ENCODE measurements at regions not wholly inside any gene's neighbourhood (a gene's known extent, or its start where the extent isn't known, plus 50 kb on each side); places are given as distances from the start of the nearest gene placed in this dataset.

DNA sequence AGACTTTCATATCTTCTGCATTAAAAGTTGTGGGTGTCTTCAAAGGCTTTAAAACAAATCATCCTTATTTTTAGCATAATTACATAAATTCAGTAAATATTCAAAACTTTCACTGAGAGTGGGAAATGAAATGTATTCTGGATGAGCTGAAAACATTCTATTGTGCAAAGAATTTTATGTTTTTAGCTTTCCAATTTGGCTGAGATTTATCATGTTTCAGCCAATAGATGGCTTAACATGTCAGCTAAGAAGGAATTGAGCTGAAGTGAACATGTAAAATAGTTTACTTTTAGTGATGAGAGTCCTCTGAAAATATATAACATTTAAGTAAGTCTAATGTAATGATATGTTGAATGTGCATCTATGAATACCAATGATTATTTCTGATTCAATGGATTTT lies 213.5 kb upstream of the GIMD1 start:
- Histone ChIP-seq H3K36me3 (ENCODE audit: control insufficient read depth in 2 of 2, insufficient read depth in 1 of 2, low read length in 2 of 2) (no peaks in the 10 kb centered on the region), H3K4me1 (ENCODE audit: control insufficient read depth, insufficient read depth, low read length) (no peaks in the 10 kb centered on the region), H3K9me3 (ENCODE audit: control insufficient read depth, insufficient read depth, low read depth, low read length) (no peaks in the 10 kb centered on the region), H3K4me3 (ENCODE audit: low read depth, low read length) (no peak overlapping the region), H3K27ac (ENCODE audit: extremely low read depth, low read depth, low read length) (no peak overlapping the region)
- ChIA-PET CTCF (no interaction called here), POLR2A (no interaction called here)
- TF ChIP-seq, protein P1, sequence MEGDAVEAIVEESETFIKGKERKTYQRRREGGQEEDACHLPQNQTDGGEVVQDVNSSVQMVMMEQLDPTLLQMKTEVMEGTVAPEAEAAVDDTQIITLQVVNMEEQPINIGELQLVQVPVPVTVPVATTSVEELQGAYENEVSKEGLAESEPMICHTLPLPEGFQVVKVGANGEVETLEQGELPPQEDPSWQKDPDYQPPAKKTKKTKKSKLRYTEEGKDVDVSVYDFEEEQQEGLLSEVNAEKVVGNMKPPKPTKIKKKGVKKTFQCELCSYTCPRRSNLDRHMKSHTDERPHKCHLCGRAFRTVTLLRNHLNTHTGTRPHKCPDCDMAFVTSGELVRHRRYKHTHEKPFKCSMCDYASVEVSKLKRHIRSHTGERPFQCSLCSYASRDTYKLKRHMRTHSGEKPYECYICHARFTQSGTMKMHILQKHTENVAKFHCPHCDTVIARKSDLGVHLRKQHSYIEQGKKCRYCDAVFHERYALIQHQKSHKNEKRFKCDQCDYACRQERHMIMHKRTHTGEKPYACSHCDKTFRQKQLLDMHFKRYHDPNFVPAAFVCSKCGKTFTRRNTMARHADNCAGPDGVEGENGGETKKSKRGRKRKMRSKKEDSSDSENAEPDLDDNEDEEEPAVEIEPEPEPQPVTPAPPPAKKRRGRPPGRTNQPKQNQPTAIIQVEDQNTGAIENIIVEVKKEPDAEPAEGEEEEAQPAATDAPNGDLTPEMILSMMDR (tag by site-specific recombination; IDR thresholded peaks at IDR 0.05) = no peak
- TF ChIP-seq ZNF585B (tag by site-specific recombination; IDR thresholded peaks at IDR 0.05) = no peak
- TF ChIP-seq, protein P2, sequence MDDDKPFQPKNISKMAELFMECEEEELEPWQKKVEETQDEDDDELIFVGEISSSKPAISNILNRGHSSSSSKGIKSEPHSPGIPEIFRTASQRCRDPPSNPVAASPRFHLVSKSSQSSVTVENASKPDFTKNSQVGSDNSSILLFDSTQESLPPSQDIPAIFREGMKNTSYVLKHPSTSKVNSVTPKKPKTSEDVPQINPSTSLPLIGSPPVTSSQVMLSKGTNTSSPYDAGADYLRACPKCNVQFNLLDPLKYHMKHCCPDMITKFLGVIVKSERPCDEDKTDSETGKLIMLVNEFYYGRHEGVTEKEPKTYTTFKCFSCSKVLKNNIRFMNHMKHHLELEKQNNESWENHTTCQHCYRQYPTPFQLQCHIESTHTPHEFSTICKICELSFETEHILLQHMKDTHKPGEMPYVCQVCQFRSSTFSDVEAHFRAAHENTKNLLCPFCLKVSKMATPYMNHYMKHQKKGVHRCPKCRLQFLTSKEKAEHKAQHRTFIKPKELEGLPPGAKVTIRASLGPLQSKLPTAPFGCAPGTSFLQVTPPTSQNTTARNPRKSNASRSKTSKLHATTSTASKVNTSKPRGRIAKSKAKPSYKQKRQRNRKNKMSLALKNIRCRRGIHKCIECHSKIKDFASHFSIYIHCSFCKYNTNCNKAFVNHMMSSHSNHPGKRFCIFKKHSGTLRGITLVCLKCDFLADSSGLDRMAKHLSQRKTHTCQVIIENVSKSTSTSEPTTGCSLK (tag by site-specific recombination; IDR thresholded peaks at IDR 0.05) = no peak
- TF ChIP-seq ZNF654 (tag by site-specific recombination; IDR thresholded peaks at IDR 0.05; ENCODE audit: low read depth) = no peak
- no peak for TF ChIP-seq ZNF16 (tag by site-specific recombination; IDR thresholded peaks at IDR 0.05; ENCODE audit: low read depth)
- no peak for TF ChIP-seq KLF10 (tag by site-specific recombination; IDR thresholded peaks at IDR 0.05)
- TF ChIP-seq ZBTB8A (tag by site-specific recombination; IDR thresholded peaks at IDR 0.05) = no peak
- TF ChIP-seq SP2 (tag by site-specific recombination; IDR thresholded peaks at IDR 0.05) = no peak
- no peak for TF ChIP-seq ZNF416 (tag by site-specific recombination; IDR thresholded peaks at IDR 0.05)
- TF ChIP-seq BCL11A (tag by site-specific recombination; IDR thresholded peaks at IDR 0.05; ENCODE audit: low read depth) = no peak
- TF ChIP-seq, protein P3, sequence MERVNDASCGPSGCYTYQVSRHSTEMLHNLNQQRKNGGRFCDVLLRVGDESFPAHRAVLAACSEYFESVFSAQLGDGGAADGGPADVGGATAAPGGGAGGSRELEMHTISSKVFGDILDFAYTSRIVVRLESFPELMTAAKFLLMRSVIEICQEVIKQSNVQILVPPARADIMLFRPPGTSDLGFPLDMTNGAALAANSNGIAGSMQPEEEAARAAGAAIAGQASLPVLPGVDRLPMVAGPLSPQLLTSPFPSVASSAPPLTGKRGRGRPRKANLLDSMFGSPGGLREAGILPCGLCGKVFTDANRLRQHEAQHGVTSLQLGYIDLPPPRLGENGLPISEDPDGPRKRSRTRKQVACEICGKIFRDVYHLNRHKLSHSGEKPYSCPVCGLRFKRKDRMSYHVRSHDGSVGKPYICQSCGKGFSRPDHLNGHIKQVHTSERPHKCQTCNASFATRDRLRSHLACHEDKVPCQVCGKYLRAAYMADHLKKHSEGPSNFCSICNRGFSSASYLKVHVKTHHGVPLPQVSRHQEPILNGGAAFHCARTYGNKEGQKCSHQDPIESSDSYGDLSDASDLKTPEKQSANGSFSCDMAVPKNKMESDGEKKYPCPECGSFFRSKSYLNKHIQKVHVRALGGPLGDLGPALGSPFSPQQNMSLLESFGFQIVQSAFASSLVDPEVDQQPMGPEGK (tag by site-specific recombination; IDR thresholded peaks at IDR 0.05) = no peak
- TF ChIP-seq ZNF175 (tag by site-specific recombination; IDR thresholded peaks at IDR 0.05) = no peak
- TF ChIP-seq ZNF629 (tag by site-specific recombination; IDR thresholded peaks at IDR 0.05) = no peak
- TF ChIP-seq MEIS1 (CRISPR knock-in tag; IDR thresholded peaks at IDR 0.05; ENCODE audit: borderline replicate concordance) = no peak
- TF ChIP-seq ZNF473 (tag by site-specific recombination; IDR thresholded peaks at IDR 0.05) = no peak
- no peak for TF ChIP-seq ZNF10 (tag by site-specific recombination; IDR thresholded peaks at IDR 0.05)
- TF ChIP-seq ZNF211 (tag by site-specific recombination; IDR thresholded peaks at IDR 0.05; ENCODE audit: low read depth) = no peak

DNA sequence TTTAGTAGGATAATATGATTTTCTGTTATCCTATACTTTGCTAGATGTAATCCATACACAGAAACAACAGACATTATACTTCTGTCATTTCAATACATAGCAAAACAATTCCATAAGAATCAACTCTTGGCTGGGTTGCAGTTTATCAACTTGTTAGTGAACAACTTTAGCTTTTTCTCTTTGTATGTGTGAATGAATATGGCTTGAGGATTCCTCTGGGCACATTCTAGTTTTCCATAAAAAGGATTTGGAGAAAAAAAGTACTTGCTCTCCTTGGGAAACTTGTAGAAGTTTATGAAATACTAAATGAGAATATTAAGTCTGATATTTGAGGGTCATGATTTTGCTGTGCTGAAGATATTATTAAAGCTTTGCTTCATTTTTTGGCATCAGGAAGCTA lies 210.7 kb upstream of the GIMD1 start:
- H3K4me3 ChIP-seq (ENCODE audit: low read depth, low read length) = no peak overlapping the region
- ChIA-PET POLR2A (no interaction called here), CTCF (no interaction called here)
- H3K27ac ChIP-seq (ENCODE audit: extremely low read depth, low read depth, low read length) = no peak overlapping the region
- no peaks in the 10 kb centered on the region for H3K36me3 ChIP-seq (ENCODE audit: control insufficient read depth in 2 of 2, insufficient read depth in 1 of 2, low read length in 2 of 2)
- H3K9me3 ChIP-seq (ENCODE audit: control insufficient read depth, insufficient read depth, low read depth, low read length) = no peaks in the 10 kb centered on the region
- H3K4me1 ChIP-seq (ENCODE audit: control insufficient read depth, insufficient read depth, low read length) = no peaks in the 10 kb centered on the region
- TF ChIP-seq, protein P4, sequence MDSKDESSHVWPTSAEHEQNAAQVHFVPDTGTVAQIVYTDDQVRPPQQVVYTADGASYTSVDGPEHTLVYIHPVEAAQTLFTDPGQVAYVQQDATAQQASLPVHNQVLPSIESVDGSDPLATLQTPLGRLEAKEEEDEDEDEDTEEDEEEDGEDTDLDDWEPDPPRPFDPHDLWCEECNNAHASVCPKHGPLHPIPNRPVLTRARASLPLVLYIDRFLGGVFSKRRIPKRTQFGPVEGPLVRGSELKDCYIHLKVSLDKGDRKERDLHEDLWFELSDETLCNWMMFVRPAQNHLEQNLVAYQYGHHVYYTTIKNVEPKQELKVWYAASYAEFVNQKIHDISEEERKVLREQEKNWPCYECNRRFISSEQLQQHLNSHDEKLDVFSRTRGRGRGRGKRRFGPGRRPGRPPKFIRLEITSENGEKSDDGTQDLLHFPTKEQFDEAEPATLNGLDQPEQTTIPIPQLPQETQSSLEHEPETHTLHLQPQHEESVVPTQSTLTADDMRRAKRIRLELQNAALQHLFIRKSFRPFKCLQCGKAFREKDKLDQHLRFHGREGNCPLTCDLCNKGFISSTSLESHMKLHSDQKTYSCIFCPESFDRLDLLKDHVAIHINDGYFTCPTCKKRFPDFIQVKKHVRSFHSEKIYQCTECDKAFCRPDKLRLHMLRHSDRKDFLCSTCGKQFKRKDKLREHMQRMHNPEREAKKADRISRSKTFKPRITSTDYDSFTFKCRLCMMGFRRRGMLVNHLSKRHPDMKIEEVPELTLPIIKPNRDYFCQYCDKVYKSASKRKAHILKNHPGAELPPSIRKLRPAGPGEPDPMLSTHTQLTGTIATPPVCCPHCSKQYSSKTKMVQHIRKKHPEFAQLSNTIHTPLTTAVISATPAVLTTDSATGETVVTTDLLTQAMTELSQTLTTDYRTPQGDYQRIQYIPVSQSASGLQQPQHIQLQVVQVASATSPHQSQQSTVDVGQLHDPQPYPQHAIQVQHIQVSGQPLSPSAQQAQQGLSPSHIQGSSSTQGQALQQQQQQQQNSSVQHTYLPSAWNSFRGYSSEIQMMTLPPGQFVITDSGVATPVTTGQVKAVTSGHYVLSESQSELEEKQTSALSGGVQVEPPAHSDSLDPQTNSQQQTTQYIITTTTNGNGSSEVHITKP (tag by site-specific recombination; IDR thresholded peaks at IDR 0.05) = no peak
- no peak for TF ChIP-seq ZIC2 (tag by site-specific recombination; IDR thresholded peaks at IDR 0.05)
- no peak for TF ChIP-seq ZNF837 (tag by site-specific recombination; IDR thresholded peaks at IDR 0.05)
- TF ChIP-seq, protein P5, sequence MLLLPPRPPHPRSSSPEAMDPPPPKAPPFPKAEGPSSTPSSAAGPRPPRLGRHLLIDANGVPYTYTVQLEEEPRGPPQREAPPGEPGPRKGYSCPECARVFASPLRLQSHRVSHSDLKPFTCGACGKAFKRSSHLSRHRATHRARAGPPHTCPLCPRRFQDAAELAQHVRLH (tag by site-specific recombination; IDR thresholded peaks at IDR 0.05) = no peak
- no peak for TF ChIP-seq KLF10 (tag by site-specific recombination; IDR thresholded peaks at IDR 0.05)
- TF ChIP-seq, protein P6, sequence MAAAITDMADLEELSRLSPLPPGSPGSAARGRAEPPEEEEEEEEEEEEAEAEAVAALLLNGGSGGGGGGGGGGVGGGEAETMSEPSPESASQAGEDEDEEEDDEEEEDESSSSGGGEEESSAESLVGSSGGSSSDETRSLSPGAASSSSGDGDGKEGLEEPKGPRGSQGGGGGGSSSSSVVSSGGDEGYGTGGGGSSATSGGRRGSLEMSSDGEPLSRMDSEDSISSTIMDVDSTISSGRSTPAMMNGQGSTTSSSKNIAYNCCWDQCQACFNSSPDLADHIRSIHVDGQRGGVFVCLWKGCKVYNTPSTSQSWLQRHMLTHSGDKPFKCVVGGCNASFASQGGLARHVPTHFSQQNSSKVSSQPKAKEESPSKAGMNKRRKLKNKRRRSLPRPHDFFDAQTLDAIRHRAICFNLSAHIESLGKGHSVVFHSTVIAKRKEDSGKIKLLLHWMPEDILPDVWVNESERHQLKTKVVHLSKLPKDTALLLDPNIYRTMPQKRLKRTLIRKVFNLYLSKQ (tag by site-specific recombination; IDR thresholded peaks at IDR 0.05; ENCODE audit: borderline replicate concordance) = no peak
- TF ChIP-seq GLI4 (tag by site-specific recombination; IDR thresholded peaks at IDR 0.05) = no peak
- no peak for TF ChIP-seq HOXC10 (CRISPR knock-in tag; IDR thresholded peaks at IDR 0.05)
- TF ChIP-seq ZNF341 (tag by site-specific recombination; IDR thresholded peaks at IDR 0.05; ENCODE audit: low read depth) = no peak
- TF ChIP-seq ZNF792 (tag by site-specific recombination; IDR thresholded peaks at IDR 0.05) = no peak
